HS-27A (cell line): ENCODE measurements at regions not wholly inside any gene's neighbourhood (a gene's known extent, or its start where the extent isn't known, plus 50 kb on each side); places are given as distances from the start of the nearest gene placed in this dataset.
"Not testable (repeated sequence)": the region's sequence is repeated elsewhere in the genome, so short reads cannot be mapped to it uniquely, and the experiment has no call there.

Experiments used
- DNase-seq: peaks from one replicate; pipeline ENCODE4 v3.0.0-alpha.2; 2012; ENCODE audit warnings: low read depth, missing footprints

DNA sequence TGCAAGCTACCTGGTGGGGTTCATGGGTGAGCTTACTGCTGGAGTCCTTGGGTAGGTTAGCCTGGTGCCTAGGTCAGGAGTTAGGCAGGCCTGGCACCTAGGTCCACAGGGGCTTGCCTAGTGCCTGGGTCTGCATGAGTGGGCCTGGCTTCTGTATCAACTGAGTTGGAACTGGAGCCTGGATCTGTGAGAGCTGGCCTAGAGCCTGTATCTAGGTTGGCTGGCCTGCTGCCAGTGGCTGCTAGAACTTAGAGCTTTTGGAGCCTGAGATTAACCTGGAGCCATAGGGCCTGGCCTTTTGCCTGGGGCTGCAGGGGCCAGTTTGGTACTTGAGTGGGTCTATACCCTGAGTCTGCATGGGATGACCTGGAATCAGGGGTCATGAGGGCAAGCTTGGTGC is 679.4 kb downstream of the NUP35 start:
- DNase-seq = no peak

DNA sequence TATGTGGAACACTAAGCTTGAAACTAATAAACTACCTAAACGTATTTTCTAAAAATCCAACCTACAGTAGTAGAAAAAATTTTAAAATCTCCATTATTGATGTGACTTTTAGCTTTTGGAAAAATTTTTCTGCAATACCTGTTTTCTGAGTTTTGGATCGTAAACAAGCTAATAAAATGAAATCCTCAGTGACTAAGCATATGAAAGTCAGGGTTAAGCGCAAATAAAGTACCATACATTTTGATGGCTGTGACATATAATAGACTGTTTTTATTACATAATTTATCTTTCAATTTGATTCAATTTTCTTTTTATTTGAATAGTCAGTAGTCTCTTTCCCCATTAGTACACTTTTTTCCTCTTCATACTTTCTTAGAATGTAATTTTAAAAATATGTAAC is 683.6 kb downstream of the NUP35 start:
- DNase-seq = no peak

DNA sequence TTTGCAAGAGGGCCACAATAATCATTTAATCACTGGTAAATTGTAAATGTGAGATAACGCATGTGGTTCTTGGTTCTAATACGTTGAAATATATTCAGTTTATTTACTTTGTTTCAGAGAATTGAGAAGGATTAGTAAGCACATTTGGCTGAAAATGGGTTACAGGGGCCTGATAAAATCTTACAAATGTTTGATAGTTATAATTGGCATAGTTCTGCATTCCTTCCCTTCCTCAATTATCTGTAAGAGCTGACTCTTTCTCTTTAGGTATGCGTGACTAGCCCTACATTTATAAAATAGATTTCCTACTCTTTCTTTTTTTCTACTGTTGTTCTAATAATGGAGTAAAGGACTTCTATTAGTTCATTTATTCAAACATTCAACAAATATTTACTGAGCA is 685.2 kb downstream of the NUP35 start:
- DNase-seq = no peak

DNA sequence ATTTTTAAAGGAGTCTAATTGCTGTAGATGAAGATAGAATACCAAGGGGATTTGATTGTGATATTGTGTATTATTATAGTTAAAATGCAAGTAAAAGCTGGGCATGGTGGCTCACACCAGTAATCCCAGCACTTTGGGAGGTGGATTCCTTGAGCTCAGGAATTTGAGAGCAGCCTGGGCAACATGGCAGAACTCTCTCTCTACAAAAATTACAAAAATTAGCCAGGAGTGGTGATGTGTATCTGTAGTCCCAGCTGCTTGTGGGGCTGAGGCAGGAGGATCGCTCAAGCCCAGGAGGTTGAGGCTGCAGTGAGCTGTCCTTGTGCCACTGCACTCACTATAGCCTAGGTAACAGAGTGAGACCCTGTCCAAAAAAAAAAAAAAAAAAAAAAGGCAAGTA is 687.0 kb downstream of the NUP35 start:
- DNase-seq = no peak

DNA sequence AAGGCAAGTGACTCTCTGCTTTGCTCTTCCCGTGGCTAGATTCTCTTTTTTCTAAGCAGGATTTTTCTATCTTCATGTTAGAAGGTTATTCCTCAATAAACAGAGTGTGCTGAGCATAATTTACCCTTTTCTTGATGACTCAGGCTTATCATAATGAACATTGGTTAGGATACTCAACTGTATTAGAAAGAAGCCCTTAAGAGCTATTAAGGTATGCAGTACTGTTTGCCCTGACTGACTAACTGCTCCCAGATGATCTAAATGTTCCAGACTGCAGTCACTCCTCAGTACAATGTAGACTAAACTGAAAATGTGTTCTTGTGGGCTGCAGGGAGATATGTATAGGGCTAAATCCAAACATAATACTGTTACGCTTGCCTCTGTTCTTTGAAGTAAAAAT is 687.8 kb downstream of the NUP35 start:
- DNase-seq = no peak

DNA sequence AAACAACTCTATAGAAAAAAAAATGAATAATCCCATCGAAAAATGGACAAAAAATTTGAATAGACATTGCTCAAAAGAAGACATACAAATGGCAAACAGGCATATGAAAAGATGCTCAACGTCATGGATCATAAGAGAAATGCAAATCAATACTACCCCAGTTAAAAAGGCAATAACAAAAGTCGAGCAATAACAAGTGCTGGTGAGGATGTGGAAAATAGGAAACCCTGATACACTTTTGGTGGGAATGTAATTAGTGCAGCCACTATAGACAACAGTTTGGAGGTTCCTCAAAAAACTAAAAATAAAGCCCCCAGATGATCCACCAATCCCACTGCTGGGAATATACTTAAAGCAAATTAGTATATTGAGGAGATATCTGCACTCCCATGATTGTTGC is 701.5 kb downstream of the NUP35 start:
- no peak for DNase-seq

DNA sequence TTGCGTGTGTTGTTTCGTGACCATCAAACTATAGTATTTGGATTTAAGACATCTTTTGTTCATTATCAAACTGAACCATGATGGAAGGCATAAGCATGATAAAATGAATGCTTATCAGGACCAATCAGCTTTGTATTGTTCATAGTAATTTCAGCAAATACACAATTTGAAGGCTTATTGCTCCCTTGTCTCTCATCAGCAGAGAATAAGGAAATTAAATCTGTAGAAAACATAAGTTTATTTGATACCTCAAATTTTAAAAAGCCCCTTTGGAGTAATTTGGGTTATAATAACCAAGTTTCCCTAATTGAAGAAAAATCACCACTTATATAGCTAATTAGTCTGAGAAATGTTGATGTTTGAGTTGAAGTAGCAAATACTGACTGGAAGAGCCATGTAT is 705.7 kb downstream of the NUP35 start:
- no peak for DNase-seq

DNA sequence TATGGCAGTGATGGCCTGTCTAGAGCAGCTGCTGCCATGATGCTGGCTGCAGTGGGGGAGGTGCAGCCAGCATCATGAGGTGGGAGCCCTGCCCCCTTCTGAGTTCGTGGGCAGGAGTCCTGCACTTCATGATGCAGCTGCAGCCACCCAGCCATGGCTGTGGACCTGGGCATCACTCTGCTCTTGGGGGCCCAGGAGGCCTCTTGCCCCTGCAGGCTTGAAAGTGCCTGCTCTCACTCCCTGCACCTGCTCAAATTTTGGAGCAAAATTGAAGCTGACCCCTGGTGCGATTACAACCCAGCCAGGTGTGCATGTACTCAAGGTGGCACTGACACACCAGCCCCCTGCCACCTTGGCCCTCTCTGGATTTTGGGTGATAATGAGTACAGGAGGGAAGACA is 712.9 kb downstream of the NUP35 start:
- no peak for DNase-seq

DNA sequence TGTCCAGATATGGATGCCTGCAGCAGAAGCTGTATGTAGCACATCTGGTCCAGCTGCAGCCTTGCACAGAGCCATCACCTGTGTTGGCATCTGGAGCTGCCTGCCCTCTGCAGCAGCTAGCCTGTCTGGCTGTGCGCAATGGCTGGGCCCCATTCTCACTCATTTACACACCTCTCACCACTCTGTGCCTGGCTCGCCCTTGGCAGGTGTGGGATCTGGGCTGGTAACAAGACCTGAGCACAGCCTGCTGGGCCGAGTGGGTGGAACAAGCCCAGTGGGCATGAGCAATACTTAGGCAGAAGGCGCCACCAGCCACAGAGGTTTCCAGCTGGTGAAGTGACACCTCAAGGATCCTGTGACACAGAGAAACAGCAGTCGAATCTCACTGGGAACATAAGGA is 714.1 kb downstream of the NUP35 start:
- DNase-seq = no peak

DNA sequence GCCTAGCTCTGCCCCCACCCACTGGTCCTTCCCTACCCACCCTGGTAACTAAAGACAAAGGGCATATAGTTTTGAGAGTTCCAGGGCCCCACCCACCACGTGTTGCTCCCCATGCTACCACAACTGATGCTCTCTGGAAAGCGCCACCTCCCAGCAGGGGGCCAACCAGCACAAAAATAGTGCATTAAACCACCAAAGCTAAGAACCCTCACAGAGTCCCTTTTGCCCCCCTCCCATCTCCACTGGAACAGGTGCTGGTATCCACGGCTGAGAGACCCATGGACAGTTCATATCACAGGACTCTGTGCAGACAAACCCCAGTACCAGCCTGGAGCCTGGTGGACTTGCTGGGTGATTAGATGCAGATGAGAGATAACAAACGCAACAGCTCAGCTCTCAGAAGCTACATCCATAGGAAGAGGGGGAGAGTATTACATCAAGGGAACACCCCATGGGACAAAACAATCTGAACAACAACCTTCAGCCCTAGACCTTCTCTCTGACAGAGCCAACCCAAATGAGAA is 715.9 kb downstream of the NUP35 start:
- DNase-seq = no peak

DNA sequence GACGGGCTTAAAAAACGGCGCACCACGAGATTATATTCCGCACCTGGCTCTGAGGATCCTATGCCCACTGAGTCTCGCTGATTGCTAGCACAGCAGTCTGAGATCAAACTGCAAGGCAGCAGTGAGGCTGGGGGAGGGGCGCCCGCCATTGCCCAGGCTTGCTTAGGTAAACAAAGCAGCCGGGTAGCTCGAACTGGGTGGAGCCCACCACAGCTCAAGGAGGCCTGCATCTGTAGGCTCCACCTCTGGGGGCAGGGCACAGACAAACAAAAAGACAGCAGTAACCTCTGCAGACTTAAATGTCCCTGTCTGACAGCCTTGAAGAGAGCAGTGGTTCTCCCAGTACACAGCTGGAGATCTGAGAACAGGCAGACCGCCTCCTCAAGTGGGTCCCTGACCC is 725.6 kb downstream of the NUP35 start:
- DNase-seq = not testable (repeated sequence)

DNA sequence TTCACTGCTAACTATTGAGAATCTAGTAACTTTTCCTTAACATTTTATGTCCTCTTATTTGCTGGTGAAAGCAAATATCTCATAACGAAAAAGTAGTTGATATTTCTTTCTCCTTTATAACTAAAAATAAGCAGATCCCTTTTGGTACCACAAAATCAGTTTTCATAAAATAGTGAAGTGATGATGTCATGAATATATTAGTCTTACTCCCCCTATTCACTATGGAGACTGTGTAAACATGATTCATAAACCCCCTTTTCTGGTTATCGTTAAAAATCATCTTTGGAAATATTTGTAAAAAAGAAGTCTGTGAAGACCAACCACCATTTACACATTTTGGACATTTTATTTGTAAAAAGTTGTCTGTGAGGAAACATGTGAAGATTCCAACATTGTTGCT is 734.9 kb downstream of the NUP35 start:
- no peak for DNase-seq

DNA sequence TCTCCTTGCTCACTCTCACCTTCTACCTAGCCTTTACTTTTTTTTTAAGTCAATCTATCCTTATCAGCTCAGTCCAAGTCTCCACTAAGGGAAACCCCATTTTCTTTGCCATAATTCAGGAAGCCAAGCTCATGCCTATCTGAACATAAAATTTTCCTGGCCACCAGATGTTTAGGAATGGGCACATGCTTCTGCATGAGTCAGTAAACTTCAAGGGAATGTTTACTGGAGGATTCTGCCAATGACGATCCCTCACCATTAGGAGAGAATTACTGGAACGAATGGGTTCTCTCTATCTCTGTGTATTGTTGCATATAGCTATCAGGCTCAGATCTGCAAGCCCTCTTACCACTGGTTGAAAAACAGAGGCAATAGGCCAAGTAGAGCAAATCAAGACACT is 731.7 kb upstream of the ZNF804A start:
- no peak for DNase-seq

DNA sequence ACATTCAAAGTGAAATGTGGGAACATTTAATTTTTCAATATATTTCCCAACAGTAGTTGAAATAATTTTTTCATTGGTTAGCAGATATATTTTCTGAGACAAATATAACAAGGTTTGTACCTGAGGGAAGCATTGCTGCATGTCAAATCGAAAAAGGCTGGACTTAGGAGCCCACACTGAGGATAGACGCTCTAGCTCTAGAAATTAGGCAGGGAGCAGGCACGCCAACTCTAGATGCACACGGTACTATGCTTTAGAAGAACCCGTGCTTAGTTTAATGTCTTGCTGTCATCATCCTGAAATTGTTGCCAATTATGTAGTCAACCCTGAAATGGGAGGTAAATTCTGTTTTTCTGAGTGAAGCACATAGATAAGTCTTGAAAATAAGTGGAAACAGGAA is 731.1 kb upstream of the ZNF804A start:
- DNase-seq = no peak

DNA sequence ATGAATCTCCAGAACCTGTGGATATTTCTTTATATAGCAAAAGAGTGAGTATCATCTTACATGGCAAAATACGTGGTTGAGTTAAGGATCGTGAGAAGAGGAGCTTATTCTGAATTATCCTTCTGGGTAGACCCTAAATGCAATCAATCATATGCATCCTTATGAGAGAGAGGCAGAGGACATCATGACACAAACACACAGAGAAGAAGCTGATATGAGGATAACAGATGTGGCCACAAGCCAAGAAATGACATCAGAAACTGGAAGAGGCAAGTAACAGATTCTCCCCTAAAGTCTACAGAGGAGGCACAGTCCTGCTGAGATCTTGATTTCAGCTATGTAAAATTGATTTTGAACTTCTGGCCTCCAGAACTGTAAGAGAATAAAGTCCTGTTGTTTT is 730.2 kb upstream of the ZNF804A start:
- DNase-seq = no peak

DNA sequence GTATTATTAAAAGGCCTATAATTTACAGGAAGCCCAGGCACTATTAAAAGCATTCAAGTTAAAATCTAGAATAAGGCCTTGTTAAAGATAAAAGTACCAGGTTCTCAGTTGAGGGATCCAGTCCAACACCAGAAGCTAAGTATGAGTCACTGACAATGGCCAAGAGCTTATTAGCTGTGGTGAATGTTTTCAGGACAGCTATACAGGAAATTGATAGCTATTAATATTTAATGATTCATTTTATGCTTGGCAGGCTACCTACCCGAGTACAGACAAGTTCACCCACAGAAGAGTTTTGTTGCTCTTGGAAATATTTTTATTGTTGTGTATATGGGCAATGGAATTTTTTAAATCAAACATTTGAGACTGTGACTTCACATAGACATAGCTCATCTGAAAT is 729.6 kb upstream of the ZNF804A start:
- DNase-seq = no peak

DNA sequence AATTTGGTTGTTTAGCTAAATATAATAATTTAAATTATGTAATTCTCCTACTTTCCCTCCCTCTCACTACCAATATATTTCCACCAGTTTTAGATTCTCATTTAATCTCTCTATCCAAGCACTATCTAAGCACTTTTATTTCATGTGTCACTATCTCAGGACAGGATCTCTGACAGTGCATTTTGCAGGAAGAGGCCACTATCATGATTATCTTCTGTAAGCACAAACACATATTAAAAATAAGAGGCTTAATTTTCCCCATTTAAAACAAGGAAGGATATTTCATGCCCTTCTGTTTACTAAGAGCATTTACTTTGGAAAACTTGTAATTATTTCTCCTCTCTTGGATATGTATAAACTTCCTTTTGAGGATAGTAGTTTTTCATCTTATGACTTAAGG is 726.2 kb upstream of the ZNF804A start:
- no peak for DNase-seq

DNA sequence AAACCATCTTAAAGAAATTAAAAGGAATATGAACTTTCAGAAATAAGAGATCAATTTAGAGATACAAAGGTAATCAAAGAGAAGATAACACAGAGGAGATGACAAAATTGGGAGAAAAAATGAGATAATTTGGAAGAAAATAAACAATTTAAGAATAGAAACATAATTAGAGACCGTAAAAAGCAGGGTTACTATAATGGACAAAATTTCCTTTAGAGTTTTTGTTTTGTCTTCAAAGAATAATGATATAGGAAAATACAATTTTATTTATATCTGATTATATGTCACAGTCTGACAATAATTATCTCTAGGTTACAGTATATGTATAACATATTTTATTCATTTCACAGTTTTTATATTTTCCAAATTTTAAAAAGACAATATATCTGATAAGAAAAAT is 716.4 kb upstream of the ZNF804A start:
- no peak for DNase-seq

DNA sequence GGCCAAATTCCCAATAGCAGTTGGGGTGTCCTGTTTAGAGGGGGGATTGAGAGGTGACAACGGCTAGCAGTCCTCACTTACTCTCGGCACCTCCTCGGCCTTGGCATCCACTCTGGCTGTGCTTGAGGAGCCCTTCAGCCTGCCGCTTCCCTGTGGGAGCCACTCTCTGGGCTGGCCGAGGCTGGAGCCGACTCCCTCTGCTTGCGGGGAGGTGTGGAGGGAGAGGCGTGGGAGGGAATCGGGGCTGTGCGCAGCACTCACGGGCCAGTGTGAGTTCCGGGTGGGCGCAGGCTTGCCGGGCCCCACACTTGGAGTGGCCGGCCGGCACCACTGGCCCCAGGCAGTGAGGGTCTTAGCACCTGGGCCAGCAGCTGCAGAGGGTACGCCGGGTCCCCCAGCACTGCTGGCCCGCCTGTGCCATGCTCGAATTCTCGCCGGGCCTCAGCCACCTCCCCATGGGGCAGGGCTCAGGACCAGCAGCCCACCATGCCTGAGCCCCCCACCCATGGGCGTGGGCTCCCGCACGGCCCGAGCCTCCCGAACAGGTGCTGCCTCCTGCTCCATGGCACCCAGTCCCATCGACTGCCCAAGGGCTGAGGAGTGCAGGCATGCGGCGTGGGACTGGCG is 705.9 kb upstream of the ZNF804A start:
- DNase-seq = no peak

DNA sequence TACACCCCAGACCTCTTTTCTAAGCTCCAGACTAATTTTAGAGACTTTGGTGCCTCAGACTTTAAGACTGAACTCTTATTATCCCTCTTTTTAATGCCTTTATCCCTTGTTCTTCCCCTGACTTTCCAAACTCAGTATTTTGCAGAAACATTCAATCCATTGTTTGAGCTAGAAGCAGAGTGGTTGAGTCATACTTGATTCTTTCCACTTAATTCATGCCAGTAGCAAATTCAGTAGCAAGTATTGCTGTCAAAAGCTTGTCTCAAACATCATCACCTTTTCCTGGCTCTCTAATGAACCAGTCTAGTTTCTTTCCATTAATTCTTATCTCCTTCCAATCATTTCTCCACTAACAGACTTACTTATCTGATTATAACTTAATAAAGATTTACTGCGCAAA is 699.7 kb upstream of the ZNF804A start:
- no peak for DNase-seq

DNA sequence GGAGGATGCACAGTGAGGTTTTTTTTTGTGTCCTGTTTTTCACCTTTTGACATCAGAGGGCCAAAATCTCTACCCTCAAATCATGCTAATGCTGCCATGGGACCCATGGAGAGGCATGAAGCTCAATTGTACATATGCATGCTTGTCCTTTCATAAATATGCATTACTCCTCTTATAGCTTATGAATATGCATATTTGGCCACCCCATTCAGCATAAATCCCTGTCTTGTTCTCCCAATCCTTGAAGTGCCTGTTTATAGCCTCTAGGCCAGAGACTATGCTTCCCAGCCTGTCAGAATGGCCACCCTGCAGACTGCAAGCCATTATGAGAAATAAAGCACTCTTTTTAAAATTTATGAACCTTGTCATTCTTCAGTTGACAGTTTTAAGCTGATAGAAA is 696.4 kb upstream of the ZNF804A start:
- no peak for DNase-seq

DNA sequence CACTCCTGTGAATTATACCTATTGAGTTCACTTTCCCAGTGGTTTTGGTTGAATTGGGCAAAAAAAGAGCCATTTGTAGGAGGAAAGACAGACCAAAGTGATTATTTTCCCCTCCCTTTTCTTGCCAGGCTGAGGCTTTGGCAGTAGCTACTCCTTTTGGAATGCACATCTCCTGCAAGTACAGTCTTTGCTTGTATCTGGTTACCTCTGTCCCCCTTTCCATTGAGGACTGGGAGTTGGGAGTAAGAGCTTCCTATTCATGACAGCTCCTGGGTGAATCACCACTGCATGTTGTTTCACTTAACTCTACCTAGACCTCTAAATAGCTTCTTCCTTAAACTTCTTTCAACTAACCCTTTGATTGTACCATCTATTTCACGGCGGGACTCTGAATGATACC is 695.3 kb upstream of the ZNF804A start:
- DNase-seq = no peak

DNA sequence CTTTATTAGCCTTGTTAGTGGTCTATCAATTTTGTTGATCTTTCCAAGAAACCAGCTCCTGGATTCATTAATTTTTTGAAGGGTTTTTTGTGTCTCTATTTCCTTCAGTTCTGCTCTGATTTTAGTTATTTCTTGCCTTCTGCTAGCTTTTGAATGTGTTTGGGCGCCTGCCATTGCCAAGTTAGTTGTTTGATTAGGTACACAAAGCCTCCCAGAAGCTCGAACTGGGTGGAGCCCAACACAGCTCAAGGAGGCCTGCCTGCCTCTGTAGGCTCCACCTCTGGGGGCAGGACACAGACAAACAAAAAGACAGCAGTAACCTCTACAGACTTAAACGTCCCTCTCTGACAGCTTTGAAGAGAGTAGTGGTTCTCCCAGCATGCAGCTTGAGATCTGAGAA is 682.3 kb upstream of the ZNF804A start:
- DNase-seq = not testable (repeated sequence)

DNA sequence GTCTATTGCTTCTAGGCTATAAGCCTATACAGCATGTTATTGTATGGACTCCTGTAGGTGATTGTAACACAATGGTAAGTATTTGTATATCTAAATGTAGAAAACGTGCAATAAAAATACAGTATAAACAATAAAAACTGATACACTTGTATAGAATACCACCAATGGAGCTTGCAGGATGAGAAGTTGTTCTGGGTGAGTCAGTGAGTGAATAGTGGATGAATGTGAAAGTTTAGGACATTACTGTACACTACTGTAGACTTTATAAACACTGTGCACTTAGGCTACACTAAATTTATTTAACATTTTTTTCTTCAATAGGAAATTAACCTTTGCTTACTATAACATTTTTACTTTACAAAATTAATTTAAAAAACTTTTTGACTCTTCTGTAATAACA is 679.2 kb upstream of the ZNF804A start:
- DNase-seq = no peak

DNA sequence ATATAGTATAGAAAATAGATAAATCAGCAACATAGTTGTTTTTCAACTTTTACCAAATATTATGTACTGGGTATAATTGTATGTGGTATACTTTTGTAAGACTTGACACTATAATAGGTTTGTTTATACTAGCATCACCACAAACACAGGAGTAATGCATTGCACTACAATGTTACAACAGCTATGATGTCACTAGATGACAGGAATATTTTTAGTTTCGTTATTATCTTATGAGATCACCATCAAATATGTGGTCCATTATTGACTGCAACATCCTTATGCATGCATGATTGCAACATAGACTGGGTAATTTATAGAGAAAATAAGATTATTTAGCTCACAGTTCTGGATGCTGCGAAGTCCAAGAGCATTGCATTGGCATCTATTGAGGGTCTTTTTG is 678.4 kb upstream of the ZNF804A start:
- DNase-seq = no peak
